ENCODE measurements at regions not wholly inside any gene's neighbourhood (a gene's known extent, or its start where the extent isn't known, plus 50 kb on each side); places are given as distances from the start of the nearest gene placed in this dataset.

DNA sequence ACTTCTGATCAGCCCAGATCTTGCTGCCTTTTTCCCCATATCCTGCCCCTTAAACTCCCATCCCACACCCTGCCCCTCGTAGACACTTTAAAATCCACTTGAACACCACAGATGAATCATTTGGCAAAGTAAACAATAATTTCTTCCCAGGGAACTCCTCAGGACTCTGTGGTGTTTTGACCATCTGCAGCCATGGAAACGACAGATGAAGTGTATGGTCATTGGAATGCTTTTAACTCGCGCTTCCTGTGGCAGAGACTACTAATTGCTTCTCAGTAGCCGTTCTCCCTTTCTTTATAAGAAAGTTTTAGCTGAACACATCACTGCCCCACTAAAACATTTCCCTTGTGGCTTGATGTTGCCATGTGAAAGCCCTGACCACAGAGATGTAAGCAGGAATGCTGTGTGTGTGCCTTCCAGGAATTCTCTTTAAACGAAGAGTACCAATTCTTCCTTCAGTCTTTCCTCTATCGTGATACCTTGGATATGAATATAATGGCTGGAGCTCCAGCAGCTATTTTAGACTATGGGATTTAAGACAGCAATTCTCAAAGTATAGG is 92.7 kb upstream of the PARD3B start:
- TF ChIP-seq CTCF (IDR thresholded peaks at IDR 0.05 in 2 of 3, conservative IDR thresholded peaks at IDR 0.05 in 1 of 3; ENCODE audit: borderline replicate concordance in 1 of 3, insufficient read depth in 1 of 3, low read depth in 2 of 3, low read length in 2 of 3) (no peak), POLR2AphosphoS5 (IDR thresholded peaks at IDR 0.05; ENCODE audit: low read depth, low read length) (no peak)
